Stimulated activated CD4-positive, alpha-beta T cell treated with anti-CD3 and anti-CD28 coated beads, Interleukin-2, amount 100 ng/mL, for 48 hours (primary cell): ENCODE measurements at regions not wholly inside any gene's neighbourhood (a gene's known extent, or its start where the extent isn't known, plus 50 kb on each side); places are given as distances from the start of the nearest gene placed in this dataset.
"Not testable (repeated sequence)": the region's sequence is repeated elsewhere in the genome, so short reads cannot be mapped to it uniquely, and the experiment has no call there.

Source experiments
- DNase-seq, 2 donors: peaks; one replicate each; pipeline ENCODE4 v3.0.0-alpha.2; 2020

- DNase-seq: no peak
These were observed 1434.8 kb downstream of the RAPGEF2 start for GRCh38 chr4:160537681-160538080.

GRCh38 chr4:160546201-160546600 is 1443.3 kb downstream of the RAPGEF2 start:
- no peak for DNase-seq

GRCh38 chr4:160549951-160550519 is 1447.2 kb downstream of the RAPGEF2 start:
- not testable (repeated sequence) for DNase-seq

- no peak for DNase-seq
These were observed 1459.8 kb downstream of the RAPGEF2 start for GRCh38 chr4:160562661-160563060.

- DNase-seq: no peak
These were observed 1460.8 kb downstream of the RAPGEF2 start for GRCh38 chr4:160563552-160564282.

- DNase-seq: no peak
These were observed 1464.8 kb downstream of the RAPGEF2 start for GRCh38 chr4:160567634-160568033.

- DNase-seq: no peak
These were observed 1467.4 kb downstream of the RAPGEF2 start for GRCh38 chr4:160570271-160570670.

GRCh38 chr4:160574272-160574671 is 1471.4 kb downstream of the RAPGEF2 start:
- not testable (repeated sequence) for DNase-seq

GRCh38 chr4:160580581-160580980 is 1477.7 kb downstream of the RAPGEF2 start:
- DNase-seq: no peak

GRCh38 chr4:160592258-160592657 is 1489.4 kb downstream of the RAPGEF2 start:
- DNase-seq: no peak

- no peak for DNase-seq
These were observed 1492.8 kb downstream of the RAPGEF2 start for GRCh38 chr4:160595646-160596045.

GRCh38 chr4:160604541-160604940 is 1501.7 kb downstream of the RAPGEF2 start:
- DNase-seq: no peak

GRCh38 chr4:160611181-160611580 is 1508.3 kb downstream of the RAPGEF2 start:
- no peak for DNase-seq

GRCh38 chr4:160631044-160631443 is 1528.2 kb downstream of the RAPGEF2 start:
- no peak for DNase-seq

GRCh38 chr4:160652790-160653189 is 1511.0 kb downstream of the FSTL5 start:
- DNase-seq: no peak

- no peak for DNase-seq
These were observed 1488.2 kb downstream of the FSTL5 start for GRCh38 chr4:160675550-160675949.

GRCh38 chr4:160685729-160686128 is 1478.1 kb downstream of the FSTL5 start:
- DNase-seq: no peak

- DNase-seq: no peak
These were observed 1462.1 kb downstream of the FSTL5 start for GRCh38 chr4:160701671-160702070.

- no peak for DNase-seq
These were observed 1454.8 kb downstream of the FSTL5 start for GRCh38 chr4:160709026-160709425.

GRCh38 chr4:160709546-160709945 is 1454.3 kb downstream of the FSTL5 start:
- no peak for DNase-seq

- no peak for DNase-seq
These were observed 1447.2 kb downstream of the FSTL5 start for GRCh38 chr4:160716551-160716950.

- DNase-seq: no peak
These were observed 1446.0 kb downstream of the FSTL5 start for GRCh38 chr4:160717848-160718247.

GRCh38 chr4:160724063-160724462 is 1439.7 kb downstream of the FSTL5 start:
- no peak for DNase-seq

GRCh38 chr4:160745126-160745525 is 1418.7 kb downstream of the FSTL5 start:
- no peak for DNase-seq

GRCh38 chr4:160746585-160746984 is 1417.2 kb downstream of the FSTL5 start:
- not testable (repeated sequence) for DNase-seq
